GM21526 (cell line): ENCODE measurements at regions not wholly inside any gene's neighbourhood (a gene's known extent, or its start where the extent isn't known, plus 50 kb on each side); places are given as distances from the start of the nearest gene placed in this dataset.

Source experiments
- ATAC-seq: cut with Tn5 transposase; IDR thresholded peaks from one replicate; pipeline ENCODE4 v1.9.1; 2021; ENCODE audit warnings: moderate library complexity; ENCODE audit not compliant: unreplicated experiment, low FRiP score

DNA sequence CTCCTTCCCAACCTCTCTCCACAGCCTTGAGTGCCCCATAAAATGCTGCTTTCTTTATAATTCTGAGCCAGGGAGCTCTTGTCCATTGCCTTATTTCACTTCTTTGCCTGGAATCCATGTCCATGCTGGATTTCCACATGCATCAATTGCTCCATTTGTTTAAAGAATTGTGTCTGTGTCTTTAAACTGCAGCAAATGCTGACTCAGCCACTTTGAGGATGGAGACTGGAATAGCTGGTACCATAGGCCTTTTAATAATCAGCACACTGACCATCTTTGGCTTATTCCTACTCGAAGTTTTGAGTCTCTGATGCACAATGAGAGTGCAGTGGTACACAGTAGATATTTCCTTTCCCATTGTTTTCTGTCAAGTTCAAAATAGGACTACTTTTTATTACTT lies 318.8 kb downstream of the LRIG3 start:
- ATAC-seq, result no peak

DNA sequence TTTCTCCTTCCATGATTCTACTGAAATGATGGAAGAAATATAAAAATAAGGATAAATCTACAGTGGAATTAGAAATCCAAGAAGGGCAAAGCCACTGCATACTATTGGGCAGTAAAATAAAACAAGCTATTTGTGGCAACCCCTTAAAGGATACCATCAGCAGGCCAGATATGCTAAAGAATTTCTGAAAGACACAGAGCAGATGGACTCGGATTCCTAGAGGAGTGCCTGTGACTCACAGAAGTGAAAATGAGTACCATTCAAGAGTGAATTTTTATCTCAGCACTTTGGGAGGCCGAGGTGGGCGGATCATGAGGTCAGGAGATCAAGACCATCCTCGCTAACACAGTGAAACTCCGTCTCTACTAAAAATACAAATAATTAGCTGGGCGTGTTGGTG lies 318.1 kb downstream of the LRIG3 start:
- no peak for ATAC-seq

DNA sequence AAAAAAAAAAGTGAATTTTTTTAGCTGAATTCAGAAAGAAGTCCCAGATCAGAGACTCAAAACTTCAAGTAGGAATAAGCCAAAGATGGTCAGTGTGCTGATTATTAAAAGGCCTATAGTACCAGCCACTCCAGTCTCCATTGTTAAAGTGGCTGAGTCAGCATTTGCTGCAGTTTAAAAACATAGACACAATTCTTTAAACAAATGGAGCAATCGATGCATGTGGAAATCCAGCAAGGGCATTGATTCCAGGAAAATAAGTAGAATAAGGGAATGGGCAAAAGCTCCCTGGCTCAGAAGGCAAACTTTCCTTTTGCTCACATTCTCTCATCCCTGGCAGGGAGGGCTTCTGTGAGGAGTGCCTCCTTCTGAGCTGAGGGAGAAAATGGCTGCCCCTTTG lies 317.6 kb downstream of the LRIG3 start:
- ATAC-seq, result no peak

DNA sequence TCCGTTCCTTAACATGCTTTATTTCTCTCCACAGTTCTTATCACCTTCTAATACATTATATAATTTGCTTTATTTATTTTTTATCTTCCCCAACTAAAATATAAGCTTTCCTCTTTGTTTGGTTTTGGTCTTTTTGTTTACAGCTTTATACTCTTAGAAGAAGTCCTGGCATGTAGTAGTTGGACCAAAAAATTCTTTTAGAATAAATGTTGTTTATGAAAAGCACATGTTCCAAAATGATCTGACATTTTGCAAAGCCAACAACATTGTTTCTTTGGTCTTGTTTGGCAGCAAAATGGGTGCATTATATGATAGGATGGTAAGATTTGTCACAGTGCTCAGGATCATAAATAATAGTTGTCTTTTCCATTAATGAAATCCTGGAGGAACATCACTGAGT lies 312.5 kb downstream of the LRIG3 start:
- no peak for ATAC-seq

DNA sequence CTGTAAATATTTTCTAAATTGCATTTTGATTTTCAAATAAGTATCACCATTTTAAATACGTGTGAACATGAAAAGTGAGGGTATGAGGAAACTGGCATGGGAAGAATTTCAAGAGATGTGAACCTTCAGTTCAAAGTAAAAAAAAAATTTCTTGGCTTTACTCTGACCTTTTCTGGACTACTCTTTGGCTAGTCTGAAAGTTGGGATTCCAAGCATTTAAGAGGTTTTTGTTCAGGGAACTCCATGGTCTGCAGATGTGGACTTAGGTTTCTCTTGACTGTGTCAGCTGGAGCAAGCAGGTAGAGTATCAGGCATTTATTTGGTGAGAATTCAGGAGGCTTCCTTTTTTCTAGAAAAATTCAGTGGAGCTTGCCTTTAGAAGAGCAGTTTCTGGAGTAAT lies 311.6 kb downstream of the LRIG3 start:
- ATAC-seq, result no peak

DNA sequence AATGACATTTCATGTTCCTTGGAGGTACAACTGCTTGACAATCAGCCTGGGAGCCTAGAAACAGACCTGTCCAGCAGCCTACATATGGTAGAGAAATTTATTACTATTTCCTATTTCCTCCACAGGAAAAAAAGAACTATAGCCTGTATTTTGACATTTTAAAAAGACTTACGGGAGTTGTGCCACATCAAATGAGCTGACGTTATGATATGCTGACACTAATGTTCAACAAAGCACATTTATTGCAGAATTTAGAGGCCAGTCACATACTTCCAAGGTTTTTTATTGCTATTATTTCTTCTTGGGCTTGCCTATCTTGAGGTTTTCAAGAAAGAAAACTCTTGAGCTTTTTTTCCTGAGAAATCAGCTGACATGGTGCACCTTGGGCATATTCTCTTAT lies 305.3 kb downstream of the LRIG3 start:
- no peak for ATAC-seq

DNA sequence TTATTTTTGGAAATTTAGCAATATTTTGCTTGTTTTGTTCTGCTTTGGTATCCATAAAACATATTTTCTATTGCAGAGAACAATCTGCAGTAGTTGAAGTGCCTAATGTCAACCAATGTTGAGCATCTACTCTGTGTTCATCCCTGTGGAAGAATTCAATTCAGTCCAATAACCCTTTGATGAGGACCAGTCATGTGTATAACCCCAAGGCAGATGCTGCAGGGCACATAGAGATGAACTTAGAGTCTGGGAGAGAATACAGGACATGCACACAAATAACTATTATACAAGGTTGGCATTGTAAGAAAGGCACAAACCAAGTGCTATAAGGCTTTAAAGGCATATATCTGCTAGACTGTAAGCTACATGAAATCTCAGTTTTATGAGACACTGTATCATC lies 304.7 kb downstream of the LRIG3 start:
- no peak for ATAC-seq

DNA sequence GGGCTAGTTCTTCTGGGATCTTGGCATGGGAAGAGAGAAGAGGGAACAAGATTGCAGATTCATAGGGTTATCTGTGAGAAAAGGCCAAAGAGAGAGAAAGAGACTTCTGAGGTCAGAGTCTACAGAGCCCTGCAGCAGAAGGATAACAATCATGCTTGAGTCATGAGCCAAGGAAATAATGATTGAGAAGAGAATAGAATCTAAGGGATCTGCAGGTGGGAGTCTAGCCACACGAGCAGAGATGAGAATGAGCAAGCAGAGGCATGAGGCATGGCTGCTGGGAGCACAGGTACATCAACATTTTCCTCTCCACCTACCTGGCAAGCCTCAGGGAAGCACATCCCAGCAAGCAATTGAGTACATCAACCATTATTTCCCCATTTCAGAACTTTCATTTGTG lies 303.7 kb downstream of the LRIG3 start:
- no peak for ATAC-seq

DNA sequence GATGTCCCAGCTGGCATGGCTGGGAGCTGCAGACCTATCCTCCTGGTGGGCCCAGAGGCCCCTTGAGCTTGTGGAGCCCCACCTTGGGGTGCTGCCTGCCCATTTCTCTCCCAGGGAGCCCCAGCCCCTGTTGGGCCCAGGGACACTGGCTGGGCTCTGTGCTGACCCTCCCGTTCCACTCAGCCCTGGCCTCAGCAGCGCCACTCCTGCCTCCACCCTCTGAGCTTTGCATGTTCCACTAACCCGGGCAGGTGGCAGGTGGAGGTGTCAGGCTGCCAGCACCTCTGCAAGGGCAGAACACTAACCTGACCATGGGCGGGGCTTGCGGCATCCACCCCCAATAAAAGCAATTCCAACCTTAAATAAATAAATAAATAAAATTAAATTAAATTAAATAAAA lies 299.2 kb downstream of the LRIG3 start:
- ATAC-seq, result no peak

DNA sequence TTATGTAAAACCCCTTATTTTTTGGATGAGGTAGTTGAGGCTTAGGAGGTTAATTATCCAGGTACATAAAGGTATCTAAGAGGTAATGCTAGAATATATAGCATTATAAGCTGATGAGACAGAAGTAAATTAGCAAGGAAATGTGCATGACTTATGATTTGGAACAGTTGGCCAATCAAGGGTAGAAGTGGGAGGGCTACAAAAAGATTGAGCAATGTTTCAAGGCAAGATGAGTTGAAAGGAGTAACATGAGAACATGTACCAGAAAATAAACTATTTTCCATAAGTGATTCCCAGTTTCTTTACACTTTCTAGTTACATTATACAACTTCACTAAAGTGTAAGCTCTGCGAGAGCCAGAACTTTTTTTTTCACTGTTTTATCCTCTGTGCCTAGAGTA lies 290.9 kb downstream of the LRIG3 start:
- no peak for ATAC-seq

DNA sequence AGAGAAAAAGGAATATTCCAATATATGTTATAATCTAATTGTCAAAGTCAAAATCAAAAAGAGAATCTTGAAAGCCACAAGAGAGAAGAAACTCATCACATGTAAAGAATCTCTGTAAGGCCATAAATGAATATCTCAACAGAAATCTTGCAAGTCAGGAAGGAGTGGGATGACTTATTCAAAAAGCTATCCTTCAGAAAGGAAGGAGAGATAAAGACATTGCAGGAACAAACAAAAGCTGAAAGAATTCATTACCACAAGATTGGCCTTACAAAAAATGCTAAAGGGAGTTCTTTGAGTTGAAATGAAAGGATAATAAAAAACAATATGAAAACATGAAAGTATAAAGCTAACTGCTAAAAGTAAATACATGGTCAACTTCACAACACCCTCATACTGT lies 286.8 kb downstream of the LRIG3 start:
- ATAC-seq, result no peak

DNA sequence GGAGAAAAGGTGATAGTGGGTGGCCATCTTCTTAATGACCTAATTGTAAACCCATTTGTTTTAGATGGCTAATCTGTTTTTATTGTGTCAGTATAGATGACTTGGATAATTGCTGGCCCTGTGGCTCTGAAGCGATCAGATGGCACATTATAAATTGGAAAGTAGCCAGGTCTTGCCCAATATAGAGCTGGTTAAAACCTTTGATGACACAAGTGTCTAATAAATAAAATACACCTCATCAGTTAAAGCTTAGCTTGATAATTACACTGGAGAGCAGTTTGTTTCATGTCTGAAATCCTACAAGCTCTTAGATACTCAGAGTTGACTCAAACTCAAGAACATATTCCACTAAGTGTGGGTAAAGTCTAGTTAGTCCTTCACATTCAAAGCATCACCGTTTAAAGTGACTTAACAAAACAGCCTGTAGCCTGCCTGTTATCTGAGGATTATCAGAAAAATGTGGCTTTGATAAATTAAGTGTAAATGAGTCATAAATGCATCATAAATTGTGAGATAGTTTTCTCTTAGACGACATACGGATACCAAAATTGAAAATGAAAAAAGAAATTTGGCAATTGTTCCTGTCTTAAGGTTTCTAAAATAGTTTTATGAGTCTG lies 280.9 kb downstream of the LRIG3 start:
- ATAC-seq, result no peak

DNA sequence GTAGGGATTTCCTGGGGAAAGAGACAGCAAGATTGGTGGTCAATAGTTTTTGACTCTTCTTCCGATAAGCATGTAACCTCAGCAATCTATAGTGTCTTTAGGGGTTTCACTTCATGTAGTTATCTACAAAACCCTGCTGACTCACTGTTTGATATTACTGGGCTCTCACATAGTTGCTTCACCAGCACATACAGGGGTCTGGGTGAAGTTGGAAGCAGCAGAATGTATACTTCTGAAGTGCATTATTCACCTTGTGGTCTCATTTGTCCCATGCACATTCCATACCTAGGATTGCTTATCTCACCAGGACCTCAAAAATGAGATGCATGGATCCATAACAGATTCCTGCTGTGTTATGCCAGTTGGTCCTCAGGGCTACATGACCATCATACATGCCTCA lies 280.0 kb downstream of the LRIG3 start:
- no peak for ATAC-seq

DNA sequence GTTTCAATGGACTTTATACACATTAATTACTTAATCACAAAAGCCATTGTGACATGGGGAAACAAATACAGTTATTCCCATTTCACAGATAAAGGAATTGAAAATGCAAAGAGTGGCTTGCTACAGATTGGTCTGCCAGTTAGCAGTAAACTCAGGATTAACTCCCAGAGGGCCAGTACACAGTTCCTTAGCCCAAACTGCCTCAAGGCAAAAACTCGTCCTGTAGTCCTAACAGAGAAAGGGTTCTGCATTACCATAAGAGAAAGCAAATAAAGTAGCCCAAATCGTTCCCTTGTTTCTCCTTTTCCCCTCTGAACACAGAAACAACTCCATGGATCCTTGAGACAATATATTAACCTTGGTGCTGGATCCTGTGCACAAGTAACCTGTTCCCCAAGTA lies 274.4 kb downstream of the LRIG3 start:
- no peak for ATAC-seq

DNA sequence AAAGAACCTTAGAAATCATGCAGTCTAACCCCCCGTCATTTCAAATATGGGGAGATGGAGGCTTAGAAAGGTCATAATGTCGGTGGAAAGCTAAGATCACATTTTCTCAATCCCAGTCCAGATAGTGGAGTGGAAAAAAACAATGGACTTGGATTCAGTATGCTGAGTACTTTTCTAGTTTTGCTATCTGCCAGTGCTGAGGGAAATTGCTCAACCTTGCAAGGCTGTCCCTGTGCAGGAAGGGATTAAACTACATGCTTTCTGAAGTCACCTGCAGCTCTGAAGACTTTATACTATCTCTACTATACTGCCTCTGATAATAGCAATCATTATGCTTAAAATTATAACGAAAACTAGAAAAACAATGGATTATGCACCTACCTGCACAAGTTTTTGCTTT lies 272.8 kb downstream of the LRIG3 start:
- ATAC-seq, result no peak

DNA sequence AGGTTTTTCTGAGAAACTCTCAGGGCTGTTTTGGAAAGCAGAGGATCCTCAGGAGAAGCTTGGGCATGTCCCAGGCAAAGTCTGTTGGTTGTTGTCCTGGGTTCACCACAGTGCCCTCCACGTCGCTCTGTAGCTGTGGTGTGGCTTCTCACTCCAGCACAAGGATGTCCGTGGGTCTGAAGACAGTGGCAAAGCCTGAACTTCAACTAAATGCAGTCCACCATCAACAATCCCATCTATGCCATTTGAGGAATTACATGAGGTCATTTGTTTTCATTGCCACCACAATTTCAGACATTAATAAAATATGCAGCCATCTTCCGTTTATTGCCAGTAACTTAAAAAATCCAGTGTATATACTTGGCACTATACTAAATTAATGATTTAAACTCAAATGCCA lies 272.1 kb downstream of the LRIG3 start:
- ATAC-seq, result no peak

DNA sequence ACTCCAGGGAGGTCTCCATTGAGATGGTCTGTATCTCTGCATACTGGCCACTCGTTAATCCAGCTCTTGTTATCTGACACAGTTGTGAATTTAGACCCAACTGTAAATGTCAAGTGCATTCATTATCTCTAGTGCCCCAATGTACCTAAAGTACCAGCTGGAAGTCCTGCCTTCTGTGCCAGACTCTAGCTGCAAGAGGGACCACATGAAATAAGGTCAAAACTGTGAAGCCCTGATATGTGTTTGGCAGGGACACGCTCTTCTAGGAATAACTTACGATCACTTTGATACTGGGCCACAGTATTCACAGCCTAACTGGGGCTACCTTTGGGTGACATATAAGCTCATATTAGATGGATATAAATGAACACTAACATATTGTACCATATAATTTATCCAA lies 268.5 kb downstream of the LRIG3 start:
- ATAC-seq, result no peak

DNA sequence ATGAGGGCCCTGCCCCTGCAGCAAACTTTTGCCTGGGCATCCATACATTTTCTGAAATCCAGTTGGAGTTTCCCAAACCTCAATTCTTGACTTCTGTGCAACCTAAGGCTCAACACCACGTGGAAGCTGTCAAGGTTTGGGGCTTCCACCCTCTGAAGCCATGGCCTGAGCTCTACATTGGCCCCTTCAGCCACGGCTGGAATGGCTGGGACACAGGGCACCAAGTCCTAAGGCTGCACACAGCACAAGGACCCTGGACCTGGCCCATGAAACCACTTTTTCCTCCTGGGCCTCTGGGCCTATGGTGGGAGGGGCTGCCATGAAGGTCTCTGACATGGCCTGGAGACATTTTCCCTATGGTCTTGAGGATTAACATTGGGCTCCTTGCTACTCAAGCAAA lies 266.3 kb downstream of the LRIG3 start:
- ATAC-seq, result no peak

DNA sequence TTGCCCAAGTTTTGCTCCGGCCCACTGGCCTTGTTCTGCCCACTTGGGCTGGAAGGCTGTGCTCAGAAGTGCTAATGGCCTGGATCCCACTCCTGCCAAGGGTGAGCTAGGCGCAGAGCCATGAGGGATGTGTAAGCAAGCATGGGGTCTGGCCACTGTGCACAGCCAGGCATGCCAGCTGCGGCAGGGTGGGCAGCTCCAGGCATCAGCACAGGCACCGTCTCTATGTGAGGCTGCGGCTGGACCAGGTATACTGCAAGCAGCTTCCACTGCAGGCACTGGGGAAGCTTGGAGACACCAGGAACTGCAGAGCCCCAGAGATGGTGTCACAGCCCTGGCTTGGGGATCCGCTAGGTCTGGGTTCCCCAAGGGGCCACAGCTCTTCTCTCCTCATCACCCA lies 264.9 kb downstream of the LRIG3 start:
- ATAC-seq, result no peak

DNA sequence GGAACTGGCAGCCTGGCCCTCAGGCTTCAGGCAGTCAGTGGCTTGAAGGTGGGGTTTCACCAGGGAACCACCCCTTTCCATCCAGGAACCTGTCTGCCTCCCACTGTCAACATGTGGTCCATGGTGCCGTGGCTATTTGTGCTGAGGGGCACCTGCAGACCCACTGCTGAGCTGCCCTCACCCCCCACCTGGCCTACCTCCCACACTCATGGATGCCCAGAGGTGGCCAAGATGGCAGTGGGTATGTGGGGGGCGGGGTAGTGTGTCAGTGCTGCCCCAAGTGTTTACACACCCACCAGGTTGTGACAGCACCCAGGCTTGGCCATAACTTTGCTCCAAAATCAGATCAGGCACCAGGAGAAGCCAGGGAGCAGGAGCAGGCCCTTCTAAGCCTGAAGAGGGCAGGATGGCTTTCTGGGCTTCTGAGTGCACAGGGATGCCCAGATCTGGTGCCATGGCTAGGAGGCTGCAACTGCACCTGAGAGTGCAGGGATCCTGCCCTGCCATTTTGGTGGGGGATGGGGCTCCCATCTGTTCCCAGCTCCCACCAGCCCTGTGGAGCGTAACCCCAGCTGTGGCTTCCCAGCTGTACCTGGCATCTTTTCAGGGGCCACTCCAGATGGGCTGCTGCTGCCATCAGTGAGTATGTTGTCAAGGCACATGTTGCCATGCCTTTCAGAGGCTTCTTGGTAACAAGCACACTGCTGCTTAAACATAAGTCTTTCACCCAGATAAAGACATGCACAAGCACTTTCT lies 263.9 kb downstream of the LRIG3 start:
- ATAC-seq, result no peak

DNA sequence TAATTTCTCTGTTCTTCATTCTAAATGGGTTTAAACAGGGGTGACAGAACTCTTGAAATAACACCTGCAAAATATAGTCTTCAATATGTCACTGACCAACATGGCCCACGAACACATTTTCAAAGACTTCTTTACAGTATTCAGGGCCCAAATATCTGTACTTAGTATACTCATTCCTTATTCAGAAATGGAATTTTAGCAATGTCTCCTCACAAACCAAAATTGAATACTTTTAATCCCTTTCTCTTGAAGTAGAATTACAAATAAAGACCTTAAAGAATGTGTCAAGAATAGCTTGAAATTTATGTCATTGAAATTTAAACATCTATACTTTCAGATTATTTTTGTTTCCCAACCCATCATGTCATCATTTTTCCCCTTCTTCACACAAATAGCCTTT lies 263.1 kb downstream of the LRIG3 start:
- ATAC-seq, result no peak

DNA sequence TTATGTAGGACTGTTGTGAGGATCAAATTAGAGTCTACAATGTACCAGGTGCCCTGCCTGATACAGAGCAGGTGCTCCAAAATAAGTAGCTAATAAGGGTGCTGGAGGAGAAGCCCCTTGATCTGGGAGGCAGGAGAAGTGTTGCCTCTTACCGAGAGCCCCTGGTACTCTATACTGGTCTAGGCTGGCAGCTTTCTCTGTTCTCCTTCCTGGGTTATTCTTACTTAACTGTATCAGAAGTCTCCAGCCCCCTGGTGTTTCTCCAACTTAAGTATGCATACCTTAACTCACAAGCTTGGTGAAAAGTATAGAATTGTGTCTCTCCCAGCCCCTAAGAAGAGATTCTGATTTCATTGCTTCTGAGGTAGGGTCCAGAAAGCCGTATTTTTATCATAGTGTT lies 254.9 kb downstream of the LRIG3 start:
- no peak for ATAC-seq

DNA sequence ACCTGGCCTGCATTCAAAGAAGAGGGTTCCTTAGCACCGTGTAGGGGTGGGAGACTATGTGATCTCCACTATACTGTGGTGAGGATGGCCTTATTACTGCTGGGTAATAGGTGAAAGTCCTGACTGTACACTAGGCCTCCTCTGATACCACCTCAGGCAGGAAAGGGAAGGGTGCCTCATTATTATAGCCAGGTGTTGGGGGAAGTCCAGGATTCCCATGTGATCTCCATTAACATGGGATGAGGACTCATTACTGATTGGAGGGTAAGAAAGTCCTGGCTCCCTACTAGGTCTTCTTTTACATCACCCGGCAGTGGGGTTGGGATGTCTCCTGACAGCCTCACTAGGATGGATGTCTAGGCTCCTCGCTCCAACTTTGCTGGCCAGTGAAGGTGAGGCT lies 252.1 kb downstream of the LRIG3 start:
- ATAC-seq, result no peak
